ENCODE measurements at regions not wholly inside any gene's neighbourhood (a gene's known extent, or its start where the extent isn't known, plus 50 kb on each side); places are given as distances from the start of the nearest gene placed in this dataset.

GRCh38 chr13:79090552-79091124, 315.4 kb downstream of the RBM26 start:
- TF ChIP-seq EZH2phosphoT487 (IDR thresholded peaks at IDR 0.05; ENCODE audit: borderline replicate concordance, low read length), result no peak
- TF ChIP-seq, protein P1, sequence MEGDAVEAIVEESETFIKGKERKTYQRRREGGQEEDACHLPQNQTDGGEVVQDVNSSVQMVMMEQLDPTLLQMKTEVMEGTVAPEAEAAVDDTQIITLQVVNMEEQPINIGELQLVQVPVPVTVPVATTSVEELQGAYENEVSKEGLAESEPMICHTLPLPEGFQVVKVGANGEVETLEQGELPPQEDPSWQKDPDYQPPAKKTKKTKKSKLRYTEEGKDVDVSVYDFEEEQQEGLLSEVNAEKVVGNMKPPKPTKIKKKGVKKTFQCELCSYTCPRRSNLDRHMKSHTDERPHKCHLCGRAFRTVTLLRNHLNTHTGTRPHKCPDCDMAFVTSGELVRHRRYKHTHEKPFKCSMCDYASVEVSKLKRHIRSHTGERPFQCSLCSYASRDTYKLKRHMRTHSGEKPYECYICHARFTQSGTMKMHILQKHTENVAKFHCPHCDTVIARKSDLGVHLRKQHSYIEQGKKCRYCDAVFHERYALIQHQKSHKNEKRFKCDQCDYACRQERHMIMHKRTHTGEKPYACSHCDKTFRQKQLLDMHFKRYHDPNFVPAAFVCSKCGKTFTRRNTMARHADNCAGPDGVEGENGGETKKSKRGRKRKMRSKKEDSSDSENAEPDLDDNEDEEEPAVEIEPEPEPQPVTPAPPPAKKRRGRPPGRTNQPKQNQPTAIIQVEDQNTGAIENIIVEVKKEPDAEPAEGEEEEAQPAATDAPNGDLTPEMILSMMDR (IDR thresholded peaks at IDR 0.05; ENCODE audit: low read depth, low read length, poor library complexity, severe bottlenecking), result no peak
- no peak overlapping the region for H3K4me2 ChIP-seq (ENCODE audit: low read length)
- H3K9me3 ChIP-seq (ENCODE audit: control insufficient read depth, insufficient read depth, low read length), result no peaks in the 10 kb centered on the region
- no peaks in the 10 kb centered on the region for H3F3A ChIP-seq (ENCODE audit: control insufficient read depth, insufficient read depth)
- H3K27ac ChIP-seq (ENCODE audit: low read depth, low read length), result no peak overlapping the region
- H3K27me3 ChIP-seq (ENCODE audit: control insufficient read depth, low read length), result no peaks in the 10 kb centered on the region
- no peaks in the 10 kb centered on the region for H3K79me2 ChIP-seq (ENCODE audit: control insufficient read depth, low read length)
- no peaks in the 10 kb centered on the region for H4K20me1 ChIP-seq (ENCODE audit: control insufficient read depth, insufficient read depth, low read depth, low read length)
- no peaks in the 10 kb centered on the region for H3K9me2 ChIP-seq (replicated peaks; ENCODE audit: control insufficient read depth, low read length)
- H3K4me1 ChIP-seq (ENCODE audit: control insufficient read depth, low read length), result no peaks in the 10 kb centered on the region
- H3K36me3 ChIP-seq (ENCODE audit: control insufficient read depth, low read length), result no peaks in the 10 kb centered on the region
- no peak overlapping the region for H3K4me3 ChIP-seq (ENCODE audit: low read length)

DNA sequence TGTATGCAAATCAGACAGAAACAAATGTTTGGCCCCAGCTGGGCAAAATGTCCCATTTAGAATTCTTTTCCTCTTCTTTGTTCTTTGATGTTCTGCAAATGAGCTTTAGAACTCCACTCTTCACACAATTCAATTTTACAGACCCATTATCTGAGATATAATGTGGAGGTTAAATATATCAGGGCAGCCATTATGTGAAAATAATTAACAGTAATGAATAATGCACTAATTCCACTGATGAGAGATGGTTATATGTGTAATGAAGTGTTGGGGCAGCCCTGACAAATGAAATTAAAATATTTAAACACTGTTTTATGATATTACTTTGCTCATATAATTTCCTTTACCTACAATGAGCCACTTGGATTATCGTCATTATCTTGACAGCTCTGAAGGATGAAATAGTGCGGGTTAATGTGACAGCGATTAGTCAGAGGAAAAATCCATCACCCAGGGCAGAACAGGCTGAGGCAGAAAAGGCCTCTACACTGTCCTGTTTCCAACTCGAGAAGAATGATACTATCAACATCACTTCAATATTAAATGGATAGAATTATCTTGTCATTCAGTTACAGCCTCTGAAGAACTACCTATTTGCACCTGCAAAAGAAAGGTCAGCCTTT, 321.1 kb downstream of the RBM26 start:
- H3K9me2 ChIP-seq (replicated peaks; ENCODE audit: control insufficient read depth, low read length), result no peaks in the 10 kb centered on the region
- no peaks in the 10 kb centered on the region for H3K79me2 ChIP-seq (ENCODE audit: control insufficient read depth, low read length)
- TF ChIP-seq, protein P1 (IDR thresholded peaks at IDR 0.05; ENCODE audit: low read depth, low read length, poor library complexity, severe bottlenecking), result no peak
- no peak for TF ChIP-seq EZH2phosphoT487 (IDR thresholded peaks at IDR 0.05; ENCODE audit: borderline replicate concordance, low read length)
- no peaks in the 10 kb centered on the region for H3K9me3 ChIP-seq (ENCODE audit: control insufficient read depth, insufficient read depth, low read length)
- no peak overlapping the region for H3K4me2 ChIP-seq (ENCODE audit: low read length)
- no peak overlapping the region for H3K27ac ChIP-seq (ENCODE audit: low read depth, low read length)
- H3K36me3 ChIP-seq (ENCODE audit: control insufficient read depth, low read length), result no peaks in the 10 kb centered on the region
- H4K20me1 ChIP-seq (ENCODE audit: control insufficient read depth, insufficient read depth, low read depth, low read length), result no peaks in the 10 kb centered on the region
- H3K27me3 ChIP-seq (ENCODE audit: control insufficient read depth, low read length), result no peaks in the 10 kb centered on the region
- no peak overlapping the region for H3K4me3 ChIP-seq (ENCODE audit: low read length)
- H3K4me1 ChIP-seq (ENCODE audit: control insufficient read depth, low read length), result no peaks in the 10 kb centered on the region
- H3F3A ChIP-seq (ENCODE audit: control insufficient read depth, insufficient read depth), result no peaks in the 10 kb centered on the region

GRCh38 chr13:79081942-79082341, 324.1 kb downstream of the RBM26 start:
- Histone ChIP-seq H3K27ac (ENCODE audit: low read depth, low read length) (no peak overlapping the region), H3K9me2 (replicated peaks; ENCODE audit: control insufficient read depth, low read length) (no peaks in the 10 kb centered on the region), H3K4me2 (ENCODE audit: low read length) (no peak overlapping the region), H3K27me3 (ENCODE audit: control insufficient read depth, low read length) (no peaks in the 10 kb centered on the region), H3K36me3 (ENCODE audit: control insufficient read depth, low read length) (no peaks in the 10 kb centered on the region), H3K4me3 (ENCODE audit: low read length) (no peak overlapping the region), H3K79me2 (ENCODE audit: control insufficient read depth, low read length) (no peaks in the 10 kb centered on the region), H3F3A (ENCODE audit: control insufficient read depth, insufficient read depth) (no peaks in the 10 kb centered on the region), H3K9me3 (ENCODE audit: control insufficient read depth, insufficient read depth, low read length) (no peaks in the 10 kb centered on the region), H3K4me1 (ENCODE audit: control insufficient read depth, low read length) (no peaks in the 10 kb centered on the region), H4K20me1 (ENCODE audit: control insufficient read depth, insufficient read depth, low read depth, low read length) (no peaks in the 10 kb centered on the region)
- TF ChIP-seq EZH2phosphoT487 (IDR thresholded peaks at IDR 0.05; ENCODE audit: borderline replicate concordance, low read length), result no peak
- TF ChIP-seq, protein P1 (IDR thresholded peaks at IDR 0.05; ENCODE audit: low read depth, low read length, poor library complexity, severe bottlenecking), result no peak
